KG1 (cell line): ENCODE measurements at regions not wholly inside any gene's neighbourhood (a gene's known extent, or its start where the extent isn't known, plus 50 kb on each side); places are given as distances from the start of the nearest gene placed in this dataset.

ENCODE experiments used
- DNase-seq: peaks from one replicate; lab custom pipeline; 2025; lab: John Stamatoyannopoulos, UW

- no peak for DNase-seq
Observed at GRCh38 chr7:13293264-13294002, 606.0 kb downstream of the ARL4A start.

DNA sequence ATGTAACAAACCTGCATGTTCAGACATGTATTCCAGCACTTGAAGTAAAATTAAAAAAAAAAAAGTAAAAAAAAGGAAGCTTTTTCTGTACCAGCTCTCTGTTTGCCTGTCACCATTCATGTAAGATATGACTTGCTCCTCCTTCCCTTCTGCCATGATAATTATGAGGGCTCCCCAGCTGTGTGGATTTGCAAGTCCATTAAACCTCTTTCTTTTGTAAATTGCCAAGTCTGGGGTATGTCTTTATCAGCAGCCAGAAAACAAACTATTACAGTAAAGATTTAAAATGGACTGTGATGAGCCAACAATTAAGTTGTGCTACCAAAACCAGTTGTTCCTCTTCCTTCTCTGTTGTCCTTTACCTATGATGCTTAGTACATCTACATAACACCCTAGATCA lies 619.6 kb downstream of the ARL4A start:
- DNase-seq, result no peak

GRCh38 chr7:13308423-13308822 lies 621.0 kb downstream of the ARL4A start:
- no peak for DNase-seq

DNA sequence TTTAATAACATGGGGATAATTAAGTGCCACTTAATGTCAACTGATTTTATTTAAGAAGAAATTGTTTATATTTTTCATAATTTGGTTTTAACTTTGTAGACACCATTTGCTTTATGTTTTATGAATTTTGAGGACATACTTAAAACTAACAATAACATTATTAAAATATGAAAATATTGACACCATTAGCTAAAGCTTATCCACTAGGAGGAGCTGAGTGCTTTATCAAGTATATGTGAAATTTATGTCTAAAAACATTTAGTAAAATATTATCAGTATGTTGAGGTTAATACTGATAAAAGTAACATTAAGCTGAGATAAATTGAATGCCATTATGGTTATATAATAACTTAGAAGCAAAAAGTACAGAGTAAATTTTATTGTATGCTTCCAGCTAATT lies 622.1 kb downstream of the ARL4A start:
- no peak for DNase-seq

DNA sequence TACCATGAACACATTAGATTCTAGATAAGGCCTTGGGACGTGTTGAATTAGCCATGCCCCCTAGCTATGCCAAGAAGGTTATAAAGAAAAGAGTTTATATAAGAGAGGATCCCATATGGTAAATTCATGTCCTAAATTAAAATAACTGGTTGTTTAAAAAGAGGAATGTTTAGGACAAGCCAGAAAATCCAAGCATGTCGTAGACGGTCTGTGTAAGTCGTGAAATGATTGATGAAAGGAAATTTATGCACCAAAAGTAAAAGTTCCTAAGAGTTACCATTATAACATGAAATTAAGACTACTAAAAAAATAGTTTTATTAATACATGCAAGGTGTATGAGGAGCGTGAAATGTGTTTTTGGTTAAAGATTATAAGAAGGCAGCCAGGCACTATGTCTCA lies 624.9 kb downstream of the ARL4A start:
- DNase-seq, result no peak

DNA sequence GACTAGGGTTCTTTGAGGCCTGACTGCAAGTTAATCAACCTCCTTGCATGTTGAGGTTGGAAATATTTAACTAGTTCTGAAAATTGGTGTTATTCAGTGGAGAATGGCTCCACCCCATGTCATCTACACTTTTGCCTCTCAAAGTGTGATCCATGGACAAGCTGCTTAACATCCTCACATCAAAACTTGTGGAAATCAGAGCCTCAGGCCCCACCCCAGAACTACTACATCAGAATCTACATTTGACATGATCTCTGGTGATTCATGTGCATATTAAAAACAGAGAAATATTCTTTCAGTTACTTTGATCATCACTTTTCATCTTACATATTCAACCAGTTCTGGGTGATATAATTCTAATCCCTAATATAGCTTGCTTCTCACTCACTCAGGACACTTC lies 632.9 kb downstream of the ARL4A start:
- DNase-seq, result no peak

DNA sequence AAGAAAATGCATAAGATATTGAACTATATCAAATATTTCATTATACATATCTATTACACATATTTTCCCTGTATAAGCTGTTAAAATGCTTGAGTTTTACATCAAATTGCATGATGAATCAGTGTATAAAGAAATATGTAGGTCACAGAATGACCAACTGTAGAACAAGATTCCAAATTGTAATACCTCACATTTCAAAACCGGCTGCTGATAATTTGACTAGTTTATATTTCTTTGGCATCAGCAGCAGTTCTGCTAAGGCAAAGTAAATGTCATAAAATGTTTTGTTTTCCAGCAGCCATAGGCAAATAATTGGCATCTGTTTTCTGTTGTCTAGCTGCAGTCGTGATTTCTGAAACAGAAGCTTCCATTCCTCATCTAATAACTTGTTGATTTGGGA lies 633.9 kb downstream of the ARL4A start:
- no peak for DNase-seq

DNA sequence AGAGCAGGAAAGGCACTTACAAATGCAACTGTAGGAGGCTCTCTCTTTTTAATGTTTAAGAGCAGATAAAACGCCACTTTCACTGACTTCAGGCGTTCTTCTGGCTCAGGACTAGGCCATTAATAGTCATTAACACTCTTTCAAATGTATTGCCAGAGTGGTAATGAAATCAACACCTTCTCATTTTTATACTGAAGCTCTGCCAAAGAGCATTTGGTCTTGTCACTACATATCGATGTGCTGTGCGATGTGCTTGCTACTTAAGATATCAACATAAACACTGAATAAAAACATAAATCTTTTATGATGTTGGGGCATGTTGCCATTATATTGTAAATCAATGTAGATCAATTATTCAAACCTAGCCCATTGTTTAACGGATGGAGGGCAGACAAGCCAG lies 634.7 kb downstream of the ARL4A start:
- DNase-seq, result no peak

- no peak for DNase-seq
Observed at GRCh38 chr7:13327669-13328068, 640.2 kb downstream of the ARL4A start.

GRCh38 chr7:13333371-13333770 lies 645.9 kb downstream of the ARL4A start:
- no peak for DNase-seq

- no peak for DNase-seq
Observed at GRCh38 chr7:13336227-13336626, 648.8 kb downstream of the ARL4A start.

DNA sequence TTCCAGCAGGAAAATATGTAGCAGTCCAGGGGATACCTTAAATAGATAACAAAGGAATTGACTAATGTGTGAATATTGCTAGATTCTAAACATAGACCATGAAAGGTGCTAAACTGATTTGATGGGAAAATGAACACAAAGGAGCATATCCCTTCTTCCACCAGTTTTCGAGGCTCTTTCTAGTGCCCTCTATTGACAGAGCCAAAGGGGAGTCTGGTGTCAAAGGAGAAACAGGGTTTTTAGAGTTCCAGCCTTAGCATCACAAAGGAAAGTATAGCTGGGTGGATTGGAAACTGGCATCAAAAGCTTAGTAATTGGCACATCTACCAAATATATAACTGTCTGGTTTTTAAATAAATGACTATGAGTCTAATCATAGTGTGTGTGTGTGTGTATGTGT lies 636.8 kb downstream of the ETV1 start:
- no peak for DNase-seq

- DNase-seq, result no peak
Observed at GRCh38 chr7:13359656-13360055, 629.8 kb downstream of the ETV1 start.

GRCh38 chr7:13386741-13387140 lies 602.7 kb downstream of the ETV1 start:
- no peak for DNase-seq

GRCh38 chr7:13407911-13408310 lies 581.6 kb downstream of the ETV1 start:
- no peak for DNase-seq

GRCh38 chr7:13411151-13411550 lies 578.3 kb downstream of the ETV1 start:
- DNase-seq, result no peak

DNA sequence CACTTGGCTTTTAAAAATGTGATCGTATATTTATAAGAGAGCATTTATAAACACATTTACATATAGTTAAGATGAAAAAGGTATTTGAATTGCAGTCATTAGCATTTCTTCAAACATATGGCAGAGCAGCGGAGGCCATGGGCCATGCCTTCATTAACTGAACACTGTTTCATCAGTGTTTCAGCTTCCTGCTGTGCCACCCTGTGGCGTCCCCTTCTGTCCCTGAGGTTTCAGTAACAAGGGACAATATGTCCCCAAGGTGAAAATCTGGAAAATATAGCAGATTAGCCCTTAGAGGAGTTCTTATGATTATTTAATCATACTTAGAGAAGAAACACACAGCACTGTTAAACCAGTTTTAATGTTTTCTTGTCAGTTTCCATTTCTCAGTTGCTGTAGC lies 577.8 kb downstream of the ETV1 start:
- DNase-seq, result no peak

DNA sequence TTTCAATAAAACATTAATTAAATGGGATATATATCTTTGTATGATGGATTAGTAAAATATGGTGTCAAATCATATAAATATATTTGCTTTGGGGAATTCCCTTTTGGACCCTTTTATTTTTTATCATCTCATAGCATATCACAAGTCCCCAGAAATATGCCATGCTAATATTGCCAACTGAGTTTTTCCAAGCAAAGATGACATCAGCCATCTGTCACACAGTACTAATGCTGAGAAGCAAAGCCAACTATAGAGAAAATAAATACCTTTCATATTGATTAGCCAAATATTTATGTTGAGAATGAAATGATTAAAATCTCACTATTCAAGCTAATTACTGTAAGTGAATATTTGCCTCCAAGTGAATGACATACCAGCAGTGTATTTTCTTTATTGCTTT lies 575.3 kb downstream of the ETV1 start:
- DNase-seq, result no peak

DNA sequence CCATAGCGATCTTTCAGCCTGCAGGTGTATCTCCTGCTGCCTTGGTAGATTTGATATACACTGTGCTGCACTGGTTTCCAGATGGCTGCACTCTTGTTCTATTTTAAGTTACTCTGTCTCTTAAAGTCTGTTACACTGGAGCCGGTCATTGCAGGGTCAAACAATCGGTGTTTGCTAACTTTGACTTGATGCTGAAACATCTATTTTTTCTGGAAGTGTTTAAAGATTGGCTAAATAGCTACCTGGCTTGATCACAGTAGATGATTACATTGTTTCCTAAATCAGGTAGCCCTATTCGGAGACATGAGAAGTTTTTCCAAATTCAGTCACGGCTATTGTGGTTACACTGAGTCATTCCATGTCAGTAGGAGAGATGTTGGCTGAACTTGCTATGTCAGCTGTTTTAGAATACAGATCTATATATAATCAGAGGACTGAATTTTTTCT lies 574.8 kb downstream of the ETV1 start:
- no peak for DNase-seq

DNA sequence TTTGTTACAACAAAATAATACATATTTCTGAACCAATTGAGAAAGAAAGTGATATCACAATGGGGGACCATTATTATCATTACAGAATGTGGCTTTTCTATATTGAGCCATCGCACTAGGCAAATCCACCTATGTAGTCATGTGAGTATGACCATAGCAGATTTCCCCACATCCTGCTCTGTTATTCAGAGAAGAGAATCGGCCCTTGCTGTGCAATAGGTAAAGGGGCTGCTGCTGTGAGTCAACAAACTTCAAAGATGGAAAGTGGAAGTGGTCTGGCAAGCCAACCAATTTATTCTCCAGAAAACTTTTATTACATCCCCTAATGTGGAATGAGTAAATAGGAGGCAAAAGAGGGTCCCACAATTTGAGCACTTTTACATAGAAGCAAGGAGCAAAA lies 573.4 kb downstream of the ETV1 start:
- DNase-seq, result no peak

GRCh38 chr7:13416544-13416943 lies 572.9 kb downstream of the ETV1 start:
- no peak for DNase-seq

DNA sequence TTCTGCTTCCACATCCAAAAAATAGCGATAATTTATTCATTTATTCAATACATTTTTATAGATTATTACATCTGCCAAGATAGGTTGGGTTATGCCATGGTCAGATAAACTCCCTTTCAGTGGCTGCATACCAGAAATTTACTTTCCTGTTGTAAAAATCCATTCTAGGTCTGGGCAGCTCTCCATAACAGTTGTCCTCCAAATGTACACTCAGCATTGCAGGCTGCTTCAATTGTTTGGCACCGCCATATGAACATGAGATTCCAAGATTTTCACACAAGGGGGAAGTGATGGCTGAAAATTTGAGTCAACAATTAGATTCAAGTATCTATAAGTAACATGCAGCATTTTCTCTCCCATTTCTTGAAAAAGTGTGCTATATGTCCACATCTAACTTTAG lies 568.7 kb downstream of the ETV1 start:
- no peak for DNase-seq

DNA sequence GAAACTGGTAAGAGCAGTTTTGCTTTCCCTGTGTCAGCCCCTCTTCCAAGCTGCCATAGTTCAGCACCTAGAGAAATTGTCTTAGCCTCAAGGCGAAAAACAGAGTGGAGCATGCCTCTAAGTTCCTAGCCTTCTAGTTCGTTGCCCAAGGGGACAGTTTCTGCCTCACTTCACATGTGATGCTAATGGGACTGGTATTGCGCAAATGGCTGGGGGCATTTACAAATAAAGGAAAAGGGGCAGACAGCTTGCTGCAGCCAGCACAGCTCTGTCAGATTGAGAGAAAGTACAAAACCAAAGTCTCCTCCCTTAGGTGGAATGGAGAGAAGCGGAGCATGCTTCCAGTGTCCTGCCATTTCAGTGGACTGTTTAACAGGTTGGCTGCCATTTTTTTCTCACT lies 567.7 kb downstream of the ETV1 start:
- no peak for DNase-seq

DNA sequence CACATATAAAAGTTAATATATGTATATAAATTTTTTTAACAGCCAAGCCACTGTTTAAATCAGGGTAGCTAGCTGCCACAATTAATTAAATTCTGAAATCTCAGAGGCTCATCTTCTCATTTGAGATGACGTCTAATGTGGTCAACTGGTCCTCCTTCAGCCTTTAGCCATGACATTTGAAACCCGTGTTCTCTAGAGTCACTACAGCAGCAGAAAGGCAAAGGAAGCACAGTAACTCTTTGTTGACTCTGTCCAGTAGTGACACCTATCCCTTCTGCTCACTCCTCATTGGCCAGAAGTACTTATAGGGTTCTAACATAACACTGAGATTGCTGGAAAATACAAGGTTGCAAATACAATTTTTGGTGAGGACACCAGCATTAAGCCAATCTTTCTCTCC lies 555.5 kb downstream of the ETV1 start:
- DNase-seq, result no peak

DNA sequence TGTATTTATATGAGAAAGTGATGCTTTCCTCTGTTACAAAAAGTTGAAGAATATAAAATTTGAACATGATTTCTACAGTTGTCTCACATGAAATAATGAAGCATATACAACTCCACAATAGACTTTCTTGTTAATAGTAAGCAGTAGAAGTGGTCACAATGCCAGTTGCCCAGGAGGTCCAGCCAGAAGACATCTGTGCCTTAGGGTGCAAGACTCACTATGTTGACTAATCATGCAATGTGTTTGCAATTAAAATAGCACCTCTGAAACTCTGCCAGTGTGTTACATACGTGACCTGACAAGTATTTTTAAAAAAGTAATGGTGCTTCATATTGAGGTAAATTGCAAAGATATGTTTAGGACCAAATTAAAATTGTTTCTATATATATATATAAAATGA lies 547.2 kb downstream of the ETV1 start:
- DNase-seq, result no peak
